Muscle of leg (tissue), 3 donors: ENCODE measurements at regions not wholly inside any gene's neighbourhood (a gene's known extent, or its start where the extent isn't known, plus 50 kb on each side); places are given as distances from the start of the nearest gene placed in this dataset.

ENCODE experiments used
- DNase-seq: peaks from one replicate; pipeline ENCODE4 v3.0.0; 2013
- H3K27ac ChIP-seq: one replicate; pipeline ENCODE4 v1.5.1; 2013; ENCODE audit warnings: mild to moderate bottlenecking, low read length, control low read depth
- H3K27me3 ChIP-seq: one replicate; pipeline ENCODE4 v1.6.1; 2013; ENCODE audit warnings: low read length; ENCODE audit not compliant: control insufficient read depth, insufficient read depth
- H3K36me3 ChIP-seq: one replicate; pipeline ENCODE4 v1.6.1; 2013; ENCODE audit warnings: low read length; ENCODE audit not compliant: control insufficient read depth, insufficient read depth
- H3K4me1 ChIP-seq: one replicate; pipeline ENCODE4 v1.6.1; 2013; ENCODE audit warnings: low read length; ENCODE audit not compliant: control insufficient read depth, insufficient read depth
- H3K4me3 ChIP-seq: one replicate; pipeline ENCODE4 v1.5.1; 2013; ENCODE audit warnings: low read length, control low read depth
- H3K9me3 ChIP-seq: replicated peaks from 2 replicates; pipeline ENCODE4 v1.6.1; 2013; ENCODE audit warnings: low read depth, low read length; ENCODE audit not compliant: control insufficient read depth
- WGBS: methylation state at CpG from one replicate; pipeline ENCODE4 v1.1.5; 2013; ENCODE audit warnings: missing lambda C conversion rate; ENCODE audit not compliant: insufficient coverage; 5-methylcytosine and 5-hydroxymethylcytosine counted together

DNA sequence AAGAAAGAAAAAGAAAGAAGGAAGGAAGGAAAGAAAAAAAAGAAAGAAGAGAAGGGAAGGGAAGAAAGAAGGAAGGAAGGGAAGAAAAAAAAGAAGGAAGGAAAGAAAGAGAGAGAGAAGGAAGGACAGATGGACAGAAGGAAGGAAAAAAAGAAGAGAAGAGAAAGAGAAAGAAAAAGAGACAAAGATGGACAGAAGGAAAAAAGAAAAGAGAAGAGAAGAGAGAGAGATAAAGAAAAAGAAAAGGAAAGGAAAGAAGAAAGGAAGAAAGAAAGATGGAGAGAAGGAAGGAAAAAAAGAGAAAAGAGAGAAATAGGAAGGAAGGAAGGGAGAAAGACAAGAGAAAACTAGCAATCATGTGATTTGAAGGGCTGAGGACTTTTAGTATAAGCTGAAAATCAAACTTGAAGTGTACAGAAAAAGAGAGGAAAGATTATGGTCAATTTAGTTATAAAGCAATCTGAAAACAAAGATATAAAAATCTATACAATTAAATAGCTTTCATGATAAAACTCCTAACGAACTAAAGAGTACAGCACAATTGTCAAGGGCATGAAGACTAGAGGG lies 115.3 kb downstream of the LTN1 start:
- Histone ChIP-seq H3K4me3 (no peak overlapping the region), H3K9me3 (no peaks in the 10 kb centered on the region), H3K36me3 (peaks cover 32% of the 10 kb centered on the region), H3K27me3 (no peaks in the 10 kb centered on the region), H3K27ac (no peak overlapping the region), H3K4me1 (no peaks in the 10 kb centered on the region)
- DNase-seq, result no peak
- no CpG with 5 or more reads among the region's 1 CpG for WGBS

DNA sequence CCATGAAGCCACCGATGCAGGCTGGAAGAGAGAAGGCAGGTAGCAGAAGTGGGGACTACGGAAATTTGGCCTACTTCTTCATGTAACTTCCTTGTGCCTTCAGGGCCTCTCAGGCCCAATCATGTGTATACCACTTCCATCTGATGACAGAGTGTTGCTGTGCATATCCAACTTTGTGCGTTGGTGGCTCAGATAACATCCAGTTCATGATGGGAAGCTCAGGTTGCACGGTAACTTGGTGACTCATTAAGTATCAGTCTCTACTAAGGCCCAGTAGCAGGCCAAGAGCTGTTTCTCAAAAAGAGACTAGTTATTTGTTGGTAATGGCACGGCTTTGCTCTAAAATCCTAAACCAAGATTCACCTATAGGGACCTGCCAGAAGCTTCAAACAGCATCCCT lies 117.6 kb downstream of the LTN1 start:
- no peak for DNase-seq
- Histone ChIP-seq H3K9me3 (no peaks in the 10 kb centered on the region), H3K4me3 (no peak overlapping the region), H3K27ac (no peak overlapping the region), H3K27me3 (no peaks in the 10 kb centered on the region), H3K36me3 (peaks cover 33% of the 10 kb centered on the region), H3K4me1 (no peaks in the 10 kb centered on the region)
- no CpG with 5 or more reads among the region's 5 CpGs for WGBS

DNA sequence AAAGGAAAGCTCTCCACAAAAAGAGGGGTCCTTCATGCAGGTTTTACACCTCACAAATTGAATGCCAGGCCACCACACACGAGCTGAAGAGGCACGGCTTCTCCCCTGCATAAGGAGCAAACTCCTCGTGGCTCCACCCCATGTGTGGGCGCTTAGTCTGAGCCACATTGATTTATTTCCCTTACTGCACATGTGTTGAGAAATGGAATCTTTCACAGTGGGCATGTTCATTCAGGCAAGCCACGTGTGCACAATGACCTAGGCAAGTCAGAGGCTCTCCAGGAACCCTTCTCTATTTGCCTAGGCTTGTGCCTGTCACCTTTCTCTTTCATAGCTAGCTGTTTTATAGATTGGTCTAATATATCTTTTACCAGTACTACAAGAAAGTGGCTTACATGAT lies 120.5 kb downstream of the LTN1 start:
- H3K27ac ChIP-seq, result no peak overlapping the region
- H3K4me1 ChIP-seq, result no peaks in the 10 kb centered on the region
- 71% methylated on average over 4 of the region's 5 CpGs for WGBS
- peaks cover 30% of the 10 kb centered on the region for H3K36me3 ChIP-seq
- no peak overlapping the region for H3K4me3 ChIP-seq
- no peak for DNase-seq
- H3K9me3 ChIP-seq, result no peaks in the 10 kb centered on the region
- H3K27me3 ChIP-seq, result no peaks in the 10 kb centered on the region

DNA sequence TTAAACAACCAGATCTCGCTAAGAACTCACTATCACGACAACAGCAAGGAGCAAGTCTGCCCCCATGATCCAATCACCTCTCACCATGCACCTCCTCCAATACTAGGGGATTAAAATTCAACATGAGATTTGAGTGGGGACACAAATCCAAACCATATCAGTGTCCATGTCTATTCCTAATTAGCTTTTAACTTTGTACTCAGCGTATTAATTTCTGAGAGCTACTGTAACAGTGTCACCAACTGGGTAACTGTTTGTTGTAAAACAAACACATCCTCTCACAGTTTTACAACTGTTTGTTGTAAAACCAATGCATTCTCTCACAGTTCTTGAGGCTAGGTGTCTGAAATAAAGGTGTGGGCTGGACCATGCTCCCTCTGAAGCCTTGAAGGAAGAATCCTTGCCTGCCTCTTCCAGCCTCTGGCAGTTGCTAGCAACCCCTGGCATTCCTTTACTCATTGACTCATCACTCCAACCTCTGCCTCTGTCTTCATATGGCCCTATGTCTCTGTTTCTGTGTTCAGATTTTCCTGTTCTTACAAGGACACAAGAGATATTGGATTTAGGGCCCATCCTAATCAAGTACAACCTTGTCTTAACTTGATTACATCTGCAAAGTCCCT lies 121.2 kb downstream of the LTN1 start:
- Histone ChIP-seq H3K36me3 (peaks cover 29% of the 10 kb centered on the region), H3K27ac (no peak overlapping the region)

DNA sequence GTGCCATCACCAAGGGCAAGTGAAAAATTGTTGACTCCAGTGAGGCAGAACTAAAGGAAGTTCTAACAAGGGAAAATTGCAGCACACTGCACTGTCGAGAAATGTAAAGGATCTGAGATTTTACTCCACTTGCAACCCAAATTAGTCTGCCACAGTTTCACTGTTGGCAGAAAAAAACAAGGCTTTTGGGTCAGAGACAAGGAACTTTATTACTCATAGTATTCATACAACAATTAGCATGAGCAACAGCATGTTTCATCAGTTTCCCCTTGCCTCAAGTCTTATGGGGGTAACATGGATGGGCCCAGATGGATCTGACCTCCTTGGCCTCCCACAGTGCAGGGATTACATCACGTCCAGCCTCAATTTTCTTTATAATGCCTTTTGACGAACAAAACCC lies 125.3 kb downstream of the LTN1 start:
- no peaks in the 10 kb centered on the region for H3K9me3 ChIP-seq
- no peak overlapping the region for H3K4me3 ChIP-seq
- DNase-seq, result no peak
- no peaks in the 10 kb centered on the region for H3K27me3 ChIP-seq
- WGBS, result no CpG with 5 or more reads among the region's 3 CpGs
- peaks cover 10% of the 10 kb centered on the region for H3K36me3 ChIP-seq
- no peak overlapping the region for H3K27ac ChIP-seq
- no peaks in the 10 kb centered on the region for H3K4me1 ChIP-seq

More for the DNA sequence above, 121.2 kb downstream of the LTN1 start:
- H3K9me3 ChIP-seq, result no peaks in the 10 kb centered on the region
- no peaks in the 10 kb centered on the region for H3K4me1 ChIP-seq
- H3K4me3 ChIP-seq, result no peak overlapping the region
- no peak for DNase-seq
- WGBS, result no CpG with 5 or more reads among the region's 3 CpGs
- no peaks in the 10 kb centered on the region for H3K27me3 ChIP-seq

DNA sequence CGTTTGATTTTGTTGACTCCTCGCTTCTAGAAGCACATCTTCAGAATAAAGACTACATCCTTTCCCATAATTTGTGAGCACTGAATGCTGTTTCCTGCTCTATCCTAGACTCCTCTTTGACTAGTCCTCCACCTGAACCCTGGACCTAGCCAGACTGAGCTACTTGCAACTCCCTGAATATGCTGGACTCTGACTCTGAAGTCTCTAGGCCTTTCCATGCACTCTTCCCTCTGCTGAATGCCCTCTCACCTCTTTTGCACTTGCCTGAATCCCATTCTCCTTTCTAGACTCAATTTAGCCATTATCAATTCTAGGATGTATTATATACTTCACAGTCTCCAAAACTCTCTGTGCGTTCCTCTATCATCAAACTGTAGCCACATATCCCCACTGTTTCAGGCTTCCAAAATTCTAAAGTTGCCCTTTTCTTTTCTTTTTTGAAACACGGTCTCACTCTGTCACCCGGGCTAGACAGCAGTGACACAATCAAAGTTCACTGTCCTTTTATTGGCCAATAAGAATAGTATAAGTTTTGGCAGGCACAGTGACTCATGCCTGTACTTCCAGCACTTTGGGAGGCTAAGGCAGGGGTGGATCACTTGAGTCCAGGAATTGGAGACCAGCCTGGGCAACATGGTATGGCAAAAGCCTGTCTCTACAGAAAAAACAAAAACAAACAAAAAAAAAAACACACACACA lies 127.0 kb downstream of the LTN1 start:
- Histone ChIP-seq H3K27ac (no peak overlapping the region), H3K4me1 (no peaks in the 10 kb centered on the region), H3K36me3 (no peaks in the 10 kb centered on the region), H3K4me3 (no peak overlapping the region), H3K9me3 (no peaks in the 10 kb centered on the region), H3K27me3 (no peaks in the 10 kb centered on the region)
- WGBS, result 92% methylated on average over 3 of the region's 5 CpGs
- DNase-seq, result no peak

DNA sequence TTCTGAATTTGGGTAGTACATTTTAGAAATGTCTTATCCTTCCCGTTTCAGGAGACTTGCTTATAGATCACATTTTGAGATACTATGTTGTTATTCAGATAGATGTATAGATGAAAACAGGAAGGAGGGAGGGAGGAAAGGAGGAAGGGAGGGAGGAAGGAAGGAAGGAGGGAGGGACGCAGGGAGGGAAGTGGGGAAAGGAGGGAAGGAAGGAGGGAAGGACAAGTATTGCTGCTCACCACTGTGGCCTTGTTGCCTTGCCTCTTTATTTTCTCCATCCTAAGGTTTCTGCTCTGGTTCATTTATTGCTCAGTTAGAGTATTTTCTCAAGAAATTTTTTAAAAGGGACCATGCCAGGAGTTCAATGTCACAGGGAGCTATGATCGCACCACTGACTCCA lies 134.3 kb downstream of the LTN1 start:
- H3K27ac ChIP-seq, result no peak overlapping the region
- H3K4me1 ChIP-seq, result peaks cover 3% of the 10 kb centered on the region
- H3K27me3 ChIP-seq, result no peaks in the 10 kb centered on the region
- no peak for DNase-seq
- no peaks in the 10 kb centered on the region for H3K36me3 ChIP-seq
- H3K4me3 ChIP-seq, result no peak overlapping the region
- 60% methylated on average over 1 of the region's 3 CpGs for WGBS
- H3K9me3 ChIP-seq, result no peaks in the 10 kb centered on the region

DNA sequence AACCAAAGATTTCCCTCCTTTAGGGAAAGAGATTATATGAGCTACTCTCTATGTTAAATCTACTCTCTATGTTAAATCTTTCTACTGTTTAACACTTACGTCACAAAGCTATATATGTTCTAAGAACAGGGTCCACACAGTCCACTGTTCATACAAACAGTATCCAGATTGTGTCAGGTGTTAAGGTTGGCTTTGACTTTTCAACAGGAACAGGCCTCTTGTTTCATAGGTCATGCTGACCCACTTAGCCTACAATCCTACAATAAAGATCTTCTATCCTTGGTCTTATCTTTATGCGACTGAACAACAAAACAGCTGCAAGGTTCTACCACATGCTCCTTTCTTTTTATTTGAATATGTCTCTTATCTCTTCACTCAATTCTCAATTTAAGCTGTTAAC lies 134.9 kb downstream of the LTN1 start:
- no peak for DNase-seq
- H3K27ac ChIP-seq, result no peak overlapping the region
- H3K4me1 ChIP-seq, result peaks cover 3% of the 10 kb centered on the region
- H3K9me3 ChIP-seq, result no peaks in the 10 kb centered on the region
- H3K4me3 ChIP-seq, result no peak overlapping the region
- no peaks in the 10 kb centered on the region for H3K27me3 ChIP-seq
- H3K36me3 ChIP-seq, result no peaks in the 10 kb centered on the region
- no CpG with 5 or more reads among the region's 2 CpGs for WGBS

DNA sequence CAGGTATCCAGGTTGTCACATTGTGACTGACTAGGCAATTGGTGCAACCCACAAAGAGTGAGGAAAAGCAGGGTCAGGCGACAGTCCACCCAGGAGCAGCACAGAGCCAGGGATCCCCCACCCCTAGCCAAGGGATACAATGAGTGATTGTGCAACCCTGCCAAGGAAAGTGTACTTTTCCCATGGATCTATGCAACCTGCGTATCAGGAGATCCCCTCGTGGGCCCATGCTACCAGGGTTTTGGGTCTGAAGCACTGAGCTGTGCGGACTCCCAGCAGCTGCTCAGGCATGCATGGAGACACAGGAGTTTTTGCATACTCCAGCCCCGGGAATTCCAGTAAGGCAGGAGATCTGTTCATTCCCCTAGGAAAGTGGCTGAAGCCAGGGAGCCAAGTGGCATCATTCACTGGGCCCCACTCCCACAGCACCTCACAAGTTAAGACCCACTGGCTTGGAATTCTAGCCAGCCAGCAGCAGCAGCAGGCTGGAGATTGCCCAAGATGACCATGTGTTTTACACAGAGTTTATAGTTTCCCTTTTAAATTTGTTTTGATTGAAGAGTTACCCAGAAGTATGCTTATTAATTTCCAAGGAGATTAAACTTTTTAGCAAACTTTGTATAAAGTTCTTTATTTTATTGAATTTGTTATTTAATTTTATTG lies 136.0 kb downstream of the LTN1 start:
- WGBS, result 57% methylated on average over 5 of the region's 5 CpGs
- H3K4me3 ChIP-seq, result no peak overlapping the region
- DNase-seq, result peak; percentile 7
- no peaks in the 10 kb centered on the region for H3K27me3 ChIP-seq
- peaks cover 3% of the 10 kb centered on the region for H3K4me1 ChIP-seq
- no peak overlapping the region for H3K27ac ChIP-seq
- H3K36me3 ChIP-seq, result no peaks in the 10 kb centered on the region
- H3K9me3 ChIP-seq, result no peaks in the 10 kb centered on the region

DNA sequence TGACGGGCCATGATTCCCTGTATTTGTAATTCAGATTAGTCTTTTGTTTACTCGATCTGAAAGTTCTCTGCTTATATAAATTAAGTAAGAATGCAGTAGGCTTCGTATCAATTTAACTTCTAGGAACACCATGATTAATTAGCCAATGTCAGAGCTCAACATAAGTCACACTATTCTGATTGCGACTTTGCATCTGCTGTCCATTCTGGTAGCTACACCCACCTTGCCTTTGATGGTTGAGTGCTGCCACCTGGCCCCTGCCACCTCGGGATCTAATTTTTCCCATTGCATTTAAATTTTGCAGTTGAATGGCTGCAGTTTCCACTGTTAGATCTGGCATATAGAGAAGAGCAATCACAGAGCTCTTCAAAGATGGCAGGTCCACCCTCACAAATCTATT lies 140.0 kb downstream of the LTN1 start:
- no peaks in the 10 kb centered on the region for H3K36me3 ChIP-seq
- H3K27me3 ChIP-seq, result no peaks in the 10 kb centered on the region
- 45% methylated on average over 2 of the region's 5 CpGs for WGBS

More for the DNA sequence above, 140.0 kb downstream of the LTN1 start:
- Histone ChIP-seq H3K4me1 (peaks cover 3% of the 10 kb centered on the region), H3K9me3 (no peaks in the 10 kb centered on the region), H3K4me3 (no peak overlapping the region), H3K27ac (no peak overlapping the region)
- DNase-seq, result no peak
